NCI-H82 (cell line): ENCODE measurements at regions not wholly inside any gene's neighbourhood (a gene's known extent, or its start where the extent isn't known, plus 50 kb on each side); places are given as distances from the start of the nearest gene placed in this dataset.
A peak's percentile ranks its signal among the peaks of the same experiment; 100 is the strongest.

Source experiments
- DNase-seq: peaks from one replicate; lab custom pipeline; 2025; lab: John Stamatoyannopoulos, UW

DNA sequence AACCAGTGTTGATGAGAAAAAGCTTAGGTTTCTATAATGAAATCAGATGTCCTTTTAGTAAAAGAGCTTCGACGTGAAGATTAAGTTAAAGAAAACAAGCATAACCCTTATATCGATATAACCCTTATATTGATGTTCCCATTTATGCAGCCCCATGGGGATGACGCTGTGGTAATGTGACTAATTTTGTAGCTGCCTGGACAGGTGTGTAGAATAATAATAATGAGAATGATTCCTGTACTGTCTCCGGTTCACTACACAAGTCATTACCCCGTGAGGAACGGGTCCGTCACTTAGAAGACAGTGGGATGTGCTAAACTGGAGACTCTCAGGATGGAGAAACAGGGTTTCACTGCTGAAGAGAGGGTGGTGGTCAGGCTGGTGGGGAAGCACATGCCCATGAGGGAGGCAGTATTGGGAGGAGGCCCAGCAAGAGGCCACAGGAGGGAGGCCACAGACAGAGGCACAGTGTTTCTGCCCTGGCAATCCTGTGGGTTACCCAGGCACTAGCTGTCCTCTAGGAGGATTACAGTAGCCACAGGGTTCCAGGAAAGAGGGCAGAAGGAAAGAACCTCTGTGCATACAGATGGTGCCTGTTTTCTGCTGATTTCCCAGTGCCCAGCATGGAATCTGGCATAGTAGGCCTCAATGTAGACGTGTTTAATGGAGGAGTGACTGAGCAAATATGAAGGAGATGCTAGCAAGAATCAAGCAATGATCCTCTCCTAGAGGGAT is 191.1 kb upstream of the TSC22D2 start:
- DNase-seq: no peak

- DNase-seq: no peak
Measured at GRCh38 chr3:150216041-150216811, 191.9 kb upstream of the TSC22D2 start.

DNA sequence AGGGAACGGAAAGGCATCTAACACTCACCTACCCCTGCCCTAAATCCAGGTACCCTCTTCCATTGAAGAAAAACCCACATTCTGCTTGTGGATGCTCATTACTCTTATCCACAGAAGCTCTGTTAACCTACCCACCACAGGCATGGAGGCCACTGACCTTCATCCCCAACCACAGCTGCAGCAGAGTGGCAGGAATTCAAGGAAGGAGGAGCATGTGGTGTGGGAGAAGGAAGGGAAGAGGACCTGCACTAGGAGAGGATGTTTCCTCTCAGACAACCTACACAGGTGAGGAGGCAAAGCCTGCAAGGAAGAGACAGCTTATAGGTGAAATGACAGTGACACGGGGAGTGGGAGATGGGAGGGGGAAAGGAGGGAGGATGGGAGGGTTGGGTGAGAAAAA is 192.5 kb upstream of the TSC22D2 start:
- no peak for DNase-seq

- no peak for DNase-seq
Measured at GRCh38 chr3:150213577-150213976, 194.5 kb upstream of the TSC22D2 start.

DNA sequence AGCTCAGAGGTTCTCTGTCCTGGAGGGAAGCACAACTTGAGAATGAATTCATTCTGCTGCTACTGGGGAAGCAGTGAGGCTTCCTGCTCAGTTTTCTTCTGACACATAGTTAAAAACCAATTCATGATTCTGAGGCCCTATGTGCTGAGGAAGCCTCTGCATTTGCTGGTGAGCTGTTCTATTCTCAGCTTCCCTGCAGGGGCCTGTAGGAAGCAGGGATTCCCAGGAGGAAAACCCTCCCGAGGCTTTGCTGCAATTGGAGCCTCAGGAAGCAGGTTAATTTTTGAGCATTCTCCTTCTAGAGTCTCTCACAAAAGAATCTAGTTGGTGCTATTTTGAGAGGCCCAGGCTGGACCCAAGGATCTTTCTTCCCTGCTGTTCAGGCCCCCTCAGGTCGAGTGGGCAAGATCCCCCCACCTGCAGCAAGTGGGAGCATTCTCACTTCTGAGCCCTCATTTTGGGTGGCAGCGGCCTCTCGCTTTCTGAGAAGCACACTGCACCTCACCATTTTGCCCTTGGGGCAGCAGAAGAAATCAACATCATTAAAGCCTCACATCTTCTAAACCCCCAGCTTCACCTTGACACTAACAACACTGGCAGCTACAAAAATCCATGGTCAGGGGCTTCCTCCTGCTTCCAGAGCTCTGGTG is 197.5 kb upstream of the TSC22D2 start:
- DNase-seq: no peak

GRCh38 chr3:150203273-150203672 is 204.8 kb upstream of the TSC22D2 start:
- no peak for DNase-seq

GRCh38 chr3:150202711-150203110 is 205.4 kb upstream of the TSC22D2 start:
- no peak for DNase-seq

DNA sequence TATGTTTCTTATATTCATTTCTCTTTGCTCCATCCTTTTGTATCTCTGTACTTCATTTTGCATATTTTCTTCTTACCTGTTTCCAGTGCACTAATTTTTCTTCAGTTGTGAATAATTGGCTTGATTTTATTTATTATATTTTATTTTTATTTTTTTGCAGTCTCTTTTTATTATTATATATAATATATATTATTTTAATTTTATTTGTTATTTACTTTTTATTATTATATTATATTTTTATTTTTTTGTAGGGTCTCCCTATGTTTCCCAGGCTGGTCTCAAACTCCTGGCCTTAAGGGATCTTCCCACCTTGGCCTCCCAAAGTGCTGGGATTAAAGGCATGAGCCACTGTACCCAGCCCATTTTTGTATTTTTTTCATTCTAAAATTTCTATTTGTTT is 213.1 kb upstream of the TSC22D2 start:
- no peak for DNase-seq

DNA sequence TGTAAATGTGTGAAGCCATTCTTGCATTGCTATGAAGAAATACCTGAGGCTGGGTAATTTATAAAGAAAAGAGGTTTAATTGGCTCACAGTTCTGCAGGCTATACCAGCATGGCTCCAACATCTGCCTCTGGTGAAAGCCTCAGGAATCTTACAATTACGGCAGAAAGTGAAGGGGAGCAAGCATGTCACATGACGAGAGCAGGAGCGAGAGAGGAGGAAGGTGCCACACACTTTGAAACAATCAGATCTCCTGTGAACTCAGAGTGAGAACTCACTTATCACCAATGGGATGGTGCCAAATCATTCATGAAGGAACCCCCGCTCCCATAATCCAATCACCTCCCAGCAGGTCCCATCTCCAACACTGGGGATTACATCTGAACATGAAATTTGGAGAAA is 213.6 kb upstream of the TSC22D2 start:
- no peak for DNase-seq

GRCh38 chr3:150184426-150185071 is 213.9 kb upstream of the PFN2 start:
- no peak for DNase-seq

DNA sequence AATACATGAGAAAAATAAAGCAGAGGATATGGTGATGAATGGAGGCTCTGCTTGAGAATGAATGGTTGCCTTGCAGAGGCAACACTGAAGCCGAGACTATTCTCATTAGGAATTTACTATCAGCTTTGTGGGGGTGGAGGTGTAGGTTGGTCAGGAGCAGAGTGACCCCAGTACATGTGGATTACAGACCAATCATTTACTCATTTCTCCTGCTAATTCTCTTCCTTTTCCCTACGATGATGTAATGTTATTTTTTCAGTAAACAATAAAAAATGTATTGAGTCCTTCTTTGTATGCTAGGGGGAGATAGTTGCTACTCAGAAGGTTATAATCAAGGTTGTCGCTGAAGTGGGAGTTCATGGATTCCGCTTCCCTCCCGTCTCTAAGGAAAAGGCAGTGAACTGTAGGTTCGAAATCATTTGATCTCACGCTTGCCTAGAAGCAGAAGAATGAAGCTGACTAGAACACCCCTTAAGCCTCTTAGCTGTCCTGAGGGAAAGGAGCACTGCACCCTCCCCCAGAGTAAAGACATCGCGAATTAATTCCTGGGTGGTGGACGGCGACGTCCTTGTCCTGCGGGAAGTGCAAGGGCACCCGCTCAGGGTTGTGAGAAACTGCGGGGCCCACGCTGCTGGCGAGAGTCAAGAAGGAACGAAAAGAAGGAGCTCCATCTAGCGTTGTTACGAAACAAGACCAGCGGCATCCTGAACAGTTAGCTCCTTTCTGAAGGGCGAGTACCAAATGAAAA is 213.2 kb upstream of the PFN2 start:
- DNase-seq: peak; percentile 96

- DNase-seq: no peak
Measured at GRCh38 chr3:150180334-150180733, 209.6 kb upstream of the PFN2 start.

DNA sequence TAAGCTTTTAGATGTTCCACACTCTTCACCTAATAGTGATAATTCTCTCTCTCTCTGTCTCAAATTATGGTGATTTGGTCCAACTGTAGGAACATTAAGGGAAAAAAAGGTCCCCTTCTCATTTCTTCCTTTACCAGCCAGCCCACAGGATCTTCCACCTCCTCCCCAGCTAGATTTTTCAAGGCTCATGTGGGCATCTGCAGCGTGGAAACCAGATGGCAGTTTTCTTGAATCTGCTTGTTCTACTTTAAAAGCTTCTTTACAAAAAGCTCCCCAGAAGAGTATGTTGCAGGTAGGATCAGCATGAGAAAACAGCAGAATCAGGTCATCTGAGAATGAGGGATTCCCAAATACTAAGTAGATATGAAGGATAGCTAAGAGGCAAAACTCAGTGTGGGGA is 208.6 kb upstream of the PFN2 start:
- no peak for DNase-seq

GRCh38 chr3:150177673-150178381 is 207.1 kb upstream of the PFN2 start:
- no peak for DNase-seq

DNA sequence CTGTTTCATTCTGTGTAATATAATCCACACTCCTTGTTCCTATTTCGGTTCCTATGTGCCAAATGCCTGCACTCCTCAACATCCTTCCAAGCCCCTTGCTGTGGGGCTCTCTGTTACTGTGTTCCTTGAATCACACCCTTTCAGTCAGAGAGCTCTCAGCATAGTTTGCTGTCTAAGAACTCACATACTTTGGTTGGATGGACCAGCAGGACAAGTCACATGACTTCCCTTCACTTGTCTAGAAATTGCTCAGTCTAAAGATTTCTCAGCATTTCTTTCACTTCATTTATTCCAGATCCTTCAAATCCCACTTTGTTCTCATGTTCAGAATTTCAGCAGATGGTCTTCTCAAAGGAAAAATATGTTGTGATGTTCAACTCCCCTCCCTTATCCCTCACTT is 203.5 kb upstream of the PFN2 start:
- DNase-seq: no peak

DNA sequence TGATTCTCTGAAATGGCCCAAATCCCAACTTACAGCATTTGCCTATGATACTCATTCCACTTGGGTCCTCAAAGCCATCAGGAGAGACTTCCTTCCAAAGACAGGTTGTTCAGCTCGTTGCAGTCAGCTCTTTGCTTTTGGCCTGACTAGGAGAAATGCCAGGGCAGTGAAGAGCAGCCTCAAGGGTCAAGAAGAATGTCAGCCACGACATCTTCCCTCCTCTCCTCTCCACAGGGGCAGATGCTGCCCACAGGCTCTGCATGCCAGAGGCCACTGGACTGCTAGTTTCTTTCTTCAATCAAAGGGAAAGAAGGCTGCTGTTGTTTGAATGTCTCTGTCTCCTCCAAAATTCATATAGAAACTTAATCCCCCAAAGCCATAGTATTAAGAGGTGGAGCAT is 201.7 kb upstream of the PFN2 start:
- DNase-seq: no peak

DNA sequence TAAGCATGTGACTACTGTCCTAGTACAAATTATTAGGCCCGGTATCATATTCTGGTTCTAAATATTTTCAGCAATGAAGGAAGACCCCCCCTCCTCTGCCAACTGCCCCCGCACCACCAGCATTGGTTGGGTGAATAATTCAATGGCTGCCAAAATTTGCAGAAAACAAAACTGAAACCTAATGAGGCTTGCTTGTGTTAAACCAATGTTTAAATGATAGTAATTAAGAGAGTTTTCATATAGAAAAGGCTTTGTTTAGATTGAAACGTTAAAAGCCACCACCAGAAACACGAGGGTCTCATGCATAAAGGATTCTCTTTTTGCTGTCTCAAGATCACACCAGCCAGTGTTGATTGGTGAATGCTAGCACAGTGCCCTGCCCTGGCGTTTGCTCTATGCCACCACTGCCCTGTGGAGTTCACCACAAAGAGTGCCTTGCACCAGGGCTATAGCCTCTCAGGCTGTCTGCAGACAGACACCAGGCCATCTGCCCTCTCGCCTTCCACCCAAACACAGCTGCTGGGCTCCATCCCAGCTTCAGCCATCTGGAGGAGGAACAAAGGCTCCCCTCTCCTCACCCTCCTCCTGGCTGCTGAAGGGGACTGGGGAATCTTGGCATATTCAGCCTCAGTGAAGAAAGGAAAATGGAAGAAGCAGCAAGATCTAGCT is 200.3 kb upstream of the PFN2 start:
- peak; percentile 95 for DNase-seq

DNA sequence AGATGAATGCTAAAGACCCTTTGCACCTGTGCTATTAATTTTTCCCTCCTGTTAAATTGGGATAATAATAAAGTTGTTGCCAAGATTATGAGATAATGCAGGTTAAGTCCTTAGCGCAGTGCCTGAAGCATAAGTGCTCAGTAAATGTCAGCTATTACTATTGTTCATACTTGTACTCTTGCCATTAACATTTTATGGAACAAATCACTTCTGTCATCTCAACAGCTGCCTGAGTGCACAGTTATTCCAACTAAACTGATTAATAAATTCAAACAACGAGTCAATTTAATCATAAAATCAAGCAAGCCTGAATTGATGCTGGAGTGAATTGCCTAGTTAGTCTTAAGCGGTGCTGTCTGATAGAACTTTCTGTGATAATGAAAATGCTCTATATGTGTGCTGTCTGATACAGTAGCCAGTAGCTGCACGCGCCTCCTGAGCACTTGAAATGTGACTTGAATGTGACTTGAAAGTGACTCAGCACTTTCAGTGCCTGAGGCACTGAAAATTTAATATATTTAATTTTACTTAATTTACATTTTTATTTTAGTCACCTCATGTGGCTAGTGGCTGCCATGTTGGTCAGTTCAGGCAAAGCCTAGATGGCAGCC is 198.7 kb upstream of the PFN2 start:
- peak; percentile 25 for DNase-seq

- peak; percentile 44 for DNase-seq
Measured at GRCh38 chr3:150168698-150169097, 198.0 kb upstream of the PFN2 start.

DNA sequence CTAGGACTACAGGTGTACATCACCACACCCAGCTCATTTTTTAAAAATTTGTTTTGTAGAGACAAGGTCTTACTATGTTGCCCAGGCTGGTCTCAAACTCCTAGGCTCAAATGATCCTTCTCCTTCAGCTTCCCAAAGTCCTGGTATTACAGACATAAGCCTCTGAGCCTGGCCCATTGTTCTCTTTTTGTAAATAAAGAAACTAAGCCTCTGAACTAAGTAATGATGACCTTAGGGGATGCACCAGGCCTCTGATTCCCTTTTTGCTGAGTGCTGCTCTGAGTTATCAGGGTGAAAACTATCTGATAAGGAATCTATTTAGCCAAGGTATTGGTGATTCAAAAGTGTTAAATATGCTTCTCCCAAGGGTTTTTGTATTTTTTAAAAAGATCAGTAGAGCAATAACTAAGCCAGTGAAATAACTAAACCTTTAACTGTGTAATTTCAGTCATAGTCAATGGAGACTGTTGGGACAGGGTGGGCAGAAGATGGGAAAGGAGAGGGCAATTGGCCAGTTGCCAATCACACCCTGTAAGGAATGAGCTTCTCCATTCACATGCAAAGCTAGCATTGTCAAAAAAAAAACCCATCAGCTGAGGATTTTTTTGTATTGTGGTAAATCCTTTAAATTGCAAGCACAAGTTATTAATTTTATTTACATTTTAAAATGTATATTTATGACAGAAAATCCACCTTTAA is 194.8 kb upstream of the PFN2 start:
- peak; percentile 54 for DNase-seq
